Upper lobe of left lung (tissue), 4 donors: ENCODE measurements at regions not wholly inside any gene's neighbourhood (a gene's known extent, or its start where the extent isn't known, plus 50 kb on each side); places are given as distances from the start of the nearest gene placed in this dataset.

Experiments used
- CTCF ChIP-seq, 6 experiments: fragments of 450-650 bp in 4 of 6; fragments of 200-600 bp in 2 of 6; sonication (generic) in 2 of 6; IDR thresholded peaks; one replicate each; pipeline ENCODE4 v1.5.1; 2016 to 2019; ENCODE audit warnings: antibody characterized with exemption in 6 of 6
- EP300 ChIP-seq, 4 donors: sonication (generic); formaldehyde crosslinking; IDR thresholded peaks; one replicate each; pipeline ENCODE4 v1.5.1; 2017; ENCODE audit warnings: antibody characterized with exemption in 4 of 4, control low read depth in 2 of 4
- POLR2A ChIP-seq, 4 donors: fragments of 450-650 bp; IDR thresholded peaks; one replicate each; pipeline ENCODE4 v1.5.1; 2016 to 2017; ENCODE audit warnings: antibody characterized with exemption in 4 of 4, mild to moderate bottlenecking in 2 of 4
- POLR2AphosphoS5 ChIP-seq, 2 donors: sonication (generic); formaldehyde crosslinking; IDR thresholded peaks; one replicate each; pipeline ENCODE4 v1.5.1; 2017; ENCODE audit warnings: antibody characterized with exemption in 2 of 2

- no peak for TF ChIP-seq POLR2A (IDR thresholded peaks at IDR 0.05)
- no peak for TF ChIP-seq CTCF (IDR thresholded peaks at IDR 0.05)
- no peak for TF ChIP-seq EP300 (IDR thresholded peaks at IDR 0.05)
- TF ChIP-seq POLR2AphosphoS5 (IDR thresholded peaks at IDR 0.05) = no peak
Observed at GRCh38 chr5:42301349-42301748, 121.9 kb upstream of the GHR start.
